Hypothalamus (tissue), 51 donors: ENCODE measurements at regions not wholly inside any gene's neighbourhood (a gene's known extent, or its start where the extent isn't known, plus 50 kb on each side); places are given as distances from the start of the nearest gene placed in this dataset.

Source experiments
- DNase-seq, 51 donors: peaks; one replicate each; lab custom pipeline; 2025; lab: John Stamatoyannopoulos, UW

- no peak for DNase-seq
Observed at GRCh38 chr1:43044572-43045361, 86.1 kb upstream of the SLC2A1 start.

DNA sequence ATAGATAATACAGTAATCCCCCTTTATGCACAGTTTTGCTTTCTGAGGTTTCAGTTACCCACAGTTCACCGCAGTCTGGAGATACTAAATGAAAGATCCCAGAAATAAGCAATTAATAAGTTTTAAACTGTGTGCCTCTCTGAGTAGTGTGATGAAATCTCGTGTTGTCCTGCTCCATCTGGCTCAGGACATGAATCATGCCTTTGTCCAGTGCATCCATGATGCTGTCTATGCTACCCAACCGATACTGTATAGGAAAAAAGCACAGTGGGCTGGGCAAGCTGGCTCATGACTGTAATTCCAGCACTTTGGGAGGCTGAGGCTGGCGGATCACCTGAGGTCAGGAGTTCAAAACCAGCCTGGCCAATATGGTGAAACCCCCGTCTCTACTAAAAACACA is 85.0 kb upstream of the SLC2A1 start:
- no peak for DNase-seq

DNA sequence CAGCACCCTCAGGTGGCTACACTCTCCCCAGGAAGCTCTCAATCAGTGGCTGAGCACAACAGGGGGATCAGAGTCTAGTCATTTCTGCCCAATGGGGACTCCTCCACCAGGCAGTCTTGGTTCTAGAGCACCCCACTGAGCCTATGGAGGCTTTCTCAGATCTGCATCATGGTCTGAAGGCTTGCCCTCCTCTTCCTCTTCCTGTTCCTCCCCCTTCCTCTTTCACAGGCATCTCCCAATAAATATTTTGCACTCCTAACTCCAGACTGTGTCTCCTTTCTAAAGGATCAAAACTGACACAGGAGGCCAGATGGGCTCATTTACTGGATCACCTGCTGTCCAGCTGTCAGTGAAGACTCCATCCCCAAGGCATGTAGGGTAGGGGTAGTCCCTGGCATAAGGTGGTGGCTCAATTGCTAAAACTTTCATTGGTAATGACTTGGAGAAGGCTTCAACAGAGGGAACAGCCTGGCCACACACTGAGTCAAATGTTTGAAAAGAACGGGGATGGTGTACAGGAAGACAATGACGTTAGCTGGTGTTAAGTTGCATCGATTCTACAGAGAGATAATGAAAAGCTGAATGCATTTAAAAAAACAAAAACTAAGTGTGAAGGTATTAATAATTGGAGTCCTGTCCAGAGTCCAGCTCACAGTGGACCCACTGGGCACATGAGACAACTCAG is 84.2 kb upstream of the SLC2A1 start:
- no peak for DNase-seq

DNA sequence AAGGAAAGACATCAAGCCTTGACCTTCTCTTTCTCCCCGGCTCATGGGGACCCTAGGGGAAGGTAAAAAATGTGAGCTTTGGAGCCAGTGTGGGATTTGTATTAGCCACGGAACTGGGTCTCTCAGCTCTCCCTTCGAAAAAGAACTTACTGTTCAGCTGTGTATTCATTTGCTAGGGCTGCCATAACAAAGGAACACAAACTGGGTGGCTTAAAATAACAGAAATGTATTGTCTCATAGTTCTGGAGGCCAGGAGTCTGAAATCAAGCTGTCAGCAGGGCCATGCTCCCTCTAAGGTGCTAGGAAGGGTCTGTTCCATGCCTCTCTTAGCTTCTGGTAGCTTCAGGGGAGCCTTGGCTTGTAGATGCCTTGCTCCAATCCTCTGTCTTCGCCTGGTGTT is 83.5 kb upstream of the SLC2A1 start:
- DNase-seq, result no peak

DNA sequence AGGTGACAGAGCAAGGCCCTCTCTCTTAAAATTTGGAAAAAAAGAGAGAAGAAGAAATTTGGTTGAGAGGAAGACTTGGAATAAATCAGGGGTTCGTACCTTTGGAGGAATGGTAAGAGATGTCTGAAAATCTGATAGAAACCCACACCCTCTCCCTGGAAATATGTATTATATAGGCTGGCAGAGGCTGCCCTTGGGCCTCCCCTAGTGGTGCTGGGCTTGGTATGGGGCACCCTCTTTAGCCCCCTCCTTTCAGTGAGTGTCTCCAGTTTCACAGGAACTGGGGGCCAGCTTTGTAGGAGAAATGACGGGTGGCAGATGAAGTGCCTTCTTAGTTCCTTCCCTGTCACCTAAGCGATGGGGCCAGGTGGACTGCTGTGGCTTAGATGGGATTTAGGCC is 82.9 kb upstream of the SLC2A1 start:
- no peak for DNase-seq

DNA sequence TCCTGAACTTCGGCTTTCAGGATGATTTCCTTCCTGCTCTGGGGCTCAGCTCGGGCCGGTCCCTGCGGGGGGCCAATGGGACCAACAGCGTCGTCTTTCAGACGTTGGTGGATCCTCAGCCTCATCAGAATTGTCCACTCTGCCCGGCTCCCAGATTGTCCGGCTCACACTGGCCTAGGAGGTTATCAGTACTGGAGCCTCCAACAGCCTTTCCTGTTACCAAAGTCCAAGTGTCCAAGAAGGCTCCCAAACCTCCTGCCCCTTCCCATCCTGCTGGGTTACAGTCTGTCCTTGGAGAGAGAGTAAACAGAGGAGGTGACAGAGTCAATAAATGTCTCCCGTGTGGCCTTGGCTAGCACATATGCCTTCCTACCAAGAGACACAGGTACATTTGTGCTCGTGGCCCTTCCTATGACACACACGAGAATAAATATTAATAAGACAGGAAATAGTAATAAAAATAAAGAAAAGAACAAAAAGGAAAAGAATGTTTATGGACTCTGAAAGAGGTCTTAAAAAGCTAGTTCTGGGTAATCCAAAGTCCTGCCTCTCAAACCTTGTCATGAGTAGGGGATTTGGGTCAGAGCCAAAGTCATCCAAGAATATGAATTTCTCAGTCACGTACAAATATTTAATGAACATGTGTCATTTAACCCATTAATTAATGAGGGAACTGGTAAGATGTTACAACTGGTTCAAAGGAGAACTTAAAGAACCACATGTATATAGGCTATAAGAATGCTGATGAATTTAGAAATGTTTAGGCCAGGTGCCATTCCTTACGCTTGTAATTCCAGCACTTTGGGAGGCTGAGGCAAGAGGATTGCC is 80.8 kb upstream of the SLC2A1 start:
- no peak for DNase-seq

- no peak for DNase-seq
Observed at GRCh38 chr1:43038232-43038935, 79.7 kb upstream of the SLC2A1 start.

DNA sequence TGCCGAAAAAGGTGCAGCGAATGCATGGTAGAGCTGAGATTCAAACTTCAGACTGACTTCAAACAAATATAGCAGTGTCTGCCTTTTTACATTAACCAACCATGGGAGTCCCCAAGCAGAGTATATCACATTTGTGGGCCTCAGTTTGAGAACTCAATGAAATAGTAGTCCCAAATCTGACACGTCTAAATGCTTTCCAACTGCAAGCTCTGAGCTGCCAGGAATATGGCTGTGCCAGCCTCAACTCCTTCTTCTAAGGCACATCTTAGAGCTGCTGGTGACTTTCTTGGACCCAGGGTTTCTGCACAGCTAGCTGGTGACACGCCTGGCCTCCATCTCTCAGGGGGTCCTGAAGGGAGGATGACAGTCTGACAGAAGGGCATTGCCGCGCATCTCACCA is 78.8 kb upstream of the SLC2A1 start:
- DNase-seq, result no peak

- no peak for DNase-seq
Observed at GRCh38 chr1:43036932-43037331, 78.3 kb upstream of the SLC2A1 start.

DNA sequence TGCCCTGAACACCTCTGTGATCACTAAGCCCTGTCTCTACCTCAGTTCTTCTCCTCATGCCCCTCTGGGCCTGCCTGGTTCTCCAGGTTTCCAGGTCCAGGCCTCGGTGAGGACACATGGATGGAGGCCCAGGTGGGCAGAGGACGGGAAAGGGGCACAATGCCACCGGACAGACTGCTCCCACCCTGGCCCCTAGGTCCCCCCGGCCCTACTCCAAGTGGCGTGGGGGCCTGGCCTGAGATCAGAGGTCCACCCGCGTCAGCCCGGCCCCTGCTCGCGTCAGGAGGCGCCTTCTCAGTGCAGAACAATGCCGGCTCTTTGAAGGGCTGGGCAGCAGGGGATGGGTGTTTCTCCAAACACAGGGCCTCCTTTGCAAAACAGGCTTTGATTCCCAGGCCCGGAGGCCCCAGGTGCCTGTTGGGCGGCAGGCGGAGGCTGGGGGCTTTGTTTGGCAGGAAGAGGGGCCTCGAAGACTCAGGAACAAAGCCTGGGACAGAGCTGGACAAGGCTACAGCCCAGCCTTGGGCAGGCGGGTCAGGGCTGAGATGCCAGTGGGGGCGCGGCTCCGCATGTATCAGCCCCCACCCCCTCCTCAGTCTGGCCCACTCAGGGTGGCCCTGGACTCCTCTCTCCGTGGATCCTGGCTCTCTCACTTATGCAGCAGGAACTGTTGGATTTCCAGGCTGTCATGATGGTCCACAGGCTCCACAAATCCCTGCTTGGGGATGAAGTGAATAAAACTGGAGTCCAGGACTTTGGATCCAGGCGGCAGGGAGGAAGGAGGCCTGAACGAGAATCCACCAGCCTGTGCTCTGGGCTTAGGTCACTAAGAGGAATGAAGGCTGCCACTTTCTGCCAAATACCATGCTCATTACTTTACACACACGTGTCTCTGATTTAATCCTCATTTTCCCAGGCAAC is 77.4 kb upstream of the SLC2A1 start:
- DNase-seq, result peak in 2 of 51 donors; percentile 3 to 5

DNA sequence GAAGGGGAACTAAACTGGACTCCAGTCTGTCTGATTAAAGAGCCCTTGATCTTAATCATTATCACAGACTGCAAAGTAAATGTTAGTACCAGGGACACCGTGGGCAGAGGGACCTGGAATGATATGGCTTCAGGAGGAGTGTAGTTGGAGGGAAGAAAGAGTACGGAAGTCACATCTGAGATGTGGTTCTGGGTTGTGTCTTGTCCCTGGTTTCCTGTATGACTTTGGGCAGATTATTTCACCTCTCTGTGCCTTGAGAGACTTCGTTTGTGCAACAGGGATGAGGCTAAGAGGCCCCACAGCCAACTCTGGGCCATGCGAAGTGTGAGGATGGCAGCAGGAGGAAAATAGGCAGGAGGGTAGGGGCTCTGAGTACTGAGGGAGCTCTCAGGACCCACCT is 76.1 kb upstream of the SLC2A1 start:
- DNase-seq, result no peak

DNA sequence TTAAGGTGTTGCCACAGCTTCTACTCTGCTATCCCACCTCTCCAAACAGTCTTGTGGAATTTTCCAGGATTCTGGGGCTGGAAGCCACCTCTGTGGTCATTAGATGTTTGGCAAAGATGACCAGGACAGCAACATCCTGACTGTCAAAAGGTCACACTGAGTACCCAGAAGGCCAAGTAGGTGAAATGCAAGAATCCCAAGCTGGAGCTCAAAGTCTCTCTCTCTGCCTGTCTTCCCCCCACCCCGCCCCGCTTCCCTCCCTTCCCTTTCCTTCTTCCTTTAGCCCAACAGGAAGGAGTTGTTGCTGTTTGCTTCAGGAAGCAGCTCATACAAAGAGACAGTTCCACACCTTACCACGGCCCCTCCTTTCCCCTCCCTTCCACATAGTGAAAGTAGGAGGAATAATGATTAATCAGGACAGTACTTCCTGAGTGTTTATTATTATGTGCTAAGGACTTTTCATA is 75.6 kb upstream of the SLC2A1 start:
- DNase-seq, result no peak

DNA sequence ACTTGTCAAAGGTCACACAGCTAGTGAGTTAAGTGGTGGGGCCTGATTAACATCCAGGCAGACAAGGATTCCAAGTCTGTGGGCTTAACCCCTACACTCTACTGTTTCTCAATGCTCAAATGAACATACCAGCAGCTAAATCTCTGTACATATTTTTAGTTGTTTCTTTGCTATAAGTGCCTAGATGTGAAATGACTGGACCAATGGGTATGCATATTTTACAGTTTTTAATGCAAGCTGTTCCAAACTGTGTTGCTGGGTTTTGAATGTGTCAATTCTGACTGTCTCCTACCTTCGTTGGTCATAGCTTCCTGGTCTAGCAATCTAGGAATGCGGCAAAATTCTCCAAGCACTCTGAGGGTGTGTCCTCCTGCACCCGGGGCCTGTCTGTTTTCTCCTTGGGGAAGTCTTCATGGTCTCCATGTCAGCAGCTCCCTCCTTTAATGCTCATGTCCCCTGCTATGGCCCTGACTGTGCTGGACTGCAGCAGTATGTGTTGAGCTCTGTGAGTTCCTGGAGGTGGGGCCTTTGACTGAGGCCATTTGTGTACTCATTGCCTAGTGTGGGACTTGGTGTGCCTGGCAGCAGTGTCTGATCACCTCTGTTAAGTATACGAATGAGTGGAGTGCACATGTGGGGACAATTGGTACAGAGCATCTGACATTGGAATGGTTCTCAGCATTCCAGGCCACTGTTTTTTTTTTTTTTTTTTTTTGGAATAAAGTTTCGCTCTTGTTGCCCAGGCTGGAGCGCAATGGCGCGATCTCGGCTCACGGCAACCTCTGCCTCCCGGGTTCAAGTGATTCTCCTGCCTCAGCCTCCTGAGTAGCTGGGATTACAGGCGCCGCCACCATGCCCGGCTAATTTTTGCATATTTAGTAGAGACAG is 72.9 kb upstream of the SLC2A1 start:
- DNase-seq, result no peak

GRCh38 chr1:43024905-43025304 is 66.2 kb upstream of the SLC2A1 start:
- DNase-seq, result peak in 1 of 51 donors; percentile 7

GRCh38 chr1:43021547-43022474 is 63.1 kb upstream of the SLC2A1 start:
- DNase-seq, result no peak

DNA sequence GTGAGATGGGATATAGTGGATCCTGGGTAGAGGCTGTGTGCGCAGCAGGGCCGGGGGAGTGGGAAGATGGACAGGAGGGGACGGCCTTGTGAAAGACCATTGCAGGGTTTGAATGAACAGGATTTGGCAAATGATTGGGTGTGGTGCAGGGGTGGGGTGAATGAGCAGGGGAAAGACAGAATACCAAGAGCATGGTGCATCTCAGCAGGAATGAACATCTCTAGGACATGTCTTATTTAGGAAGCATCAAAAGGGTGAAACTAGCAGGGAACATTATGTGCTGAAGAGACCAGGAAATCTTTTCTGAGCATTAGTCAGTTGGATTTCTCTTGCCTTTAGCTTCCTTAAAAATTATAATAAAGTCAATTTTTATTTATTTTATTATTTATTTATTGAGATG is 60.6 kb upstream of the SLC2A1 start:
- no peak for DNase-seq

DNA sequence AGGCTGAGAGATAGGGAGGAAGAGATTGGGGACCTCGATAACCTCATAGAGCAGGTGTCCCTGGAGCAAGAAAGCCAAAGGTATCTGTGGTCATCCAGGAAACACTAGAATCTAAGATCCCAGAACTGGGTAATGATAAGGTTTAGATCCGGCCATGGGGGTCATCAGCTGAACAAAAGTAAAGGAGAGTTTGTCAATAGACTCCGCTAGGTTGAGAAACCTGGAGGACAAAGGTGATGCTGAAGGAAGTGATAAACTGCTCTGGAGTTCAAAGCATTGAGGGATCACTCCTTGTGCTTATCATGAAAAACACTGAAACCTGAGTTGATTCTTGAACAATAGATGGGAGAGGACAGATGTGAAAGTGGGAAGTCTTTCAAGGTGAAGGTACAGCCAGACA is 59.5 kb upstream of the SLC2A1 start:
- DNase-seq, result no peak

GRCh38 chr1:43015269-43015668 is 56.6 kb upstream of the SLC2A1 start:
- no peak for DNase-seq
